Stomach (tissue), 8 donors: ENCODE measurements at regions not wholly inside any gene's neighbourhood (a gene's known extent, or its start where the extent isn't known, plus 50 kb on each side); places are given as distances from the start of the nearest gene placed in this dataset.

Experiments used
- DNase-seq, 2 donors: peaks; one replicate each; pipeline versions ENCODE4 v3.0.0 to v3.0.0-alpha.2; 2013 to 2019
- H3K27ac ChIP-seq, 5 donors: fragments of 200-600 bp in 4 of 5; sonication (generic) in 4 of 5; one replicate each; pipeline ENCODE4 v1.5.1; 2013 to 2019; ENCODE audit warnings: mild to moderate bottlenecking in 1 of 5, moderate library complexity in 1 of 5
- H3K27me3 ChIP-seq, 3 donors: fragments of 200-600 bp; sonication (generic); one replicate each; pipeline ENCODE4 v1.5.1; 2017 to 2019; ENCODE audit warnings: mixed run types in 1 of 3
- H3K36me3 ChIP-seq, 4 donors: fragments of 200-600 bp; sonication (generic); 1 replicate in 3 of 4; 2 replicates in 1 of 4; pipeline ENCODE4 v1.5.1; 2016 to 2019
- H3K4me1 ChIP-seq, 4 donors: fragments of 200-600 bp; sonication (generic); one replicate each; pipeline ENCODE4 v1.5.1; 2016 to 2019
- H3K4me3 ChIP-seq, 4 donors: fragments of 200-600 bp; sonication (generic) in 3 of 4; one replicate each; pipeline ENCODE4 v1.5.1; 2016 to 2019; ENCODE audit warnings: mild to moderate bottlenecking in 1 of 4
- H3K9me3 ChIP-seq, 4 donors: fragments of 200-600 bp; sonication (generic); one replicate each; pipeline ENCODE4 v1.5.1; 2016 to 2019
- EP300 ChIP-seq: sonication (generic); formaldehyde crosslinking; IDR thresholded peaks from one replicate; pipeline ENCODE4 v1.6.1; 2017; ENCODE audit warnings: antibody characterized with exemption
- POLR2A ChIP-seq, 4 donors: fragments of 450-650 bp; IDR thresholded peaks; one replicate each; pipeline ENCODE4 v1.6.1; 2016; ENCODE audit warnings: antibody characterized with exemption in 4 of 4, control low read depth in 2 of 4, mild to moderate bottlenecking in 1 of 4, moderate library complexity in 1 of 4
- POLR2AphosphoS5 ChIP-seq, 3 donors: sonication (generic); formaldehyde crosslinking; IDR thresholded peaks; one replicate each; pipeline ENCODE4 v1.6.1; 2016; ENCODE audit warnings: antibody characterized with exemption in 3 of 3
- WGBS, 5 donors: extraction: QIAGEN DNeasy Blood & Tissue Kit in 3 of 5; methylation state at CpG; one replicate each; pipeline versions ENCODE4 v1.1.5 to v1.1.7; 2013 to 2018; 5-methylcytosine and 5-hydroxymethylcytosine counted together
- intact Hi-C: fragments of 100-400 bp; cut with DNase I; formaldehyde crosslinking; loops from one replicate; pipeline ENCODE4 v1.15.1; 2023; ENCODE audit warnings: low total_unique reads
- TF ChIP-seq, protein P1 (sequence below), 7 experiments: fragments of 450-650 bp in 4 of 7; fragments of 200-600 bp in 3 of 7; sonication (generic) in 3 of 7; IDR thresholded peaks; one replicate each; pipeline ENCODE4 v1.5.1; 2016 to 2019; ENCODE audit warnings: antibody characterized with exemption in 7 of 7, control low read depth in 2 of 7, mild to moderate bottlenecking in 1 of 7
- donor health status: healthy with polysubstance abuse.
- donor health status: Bipolar disorder and iron deficiency.
- donor health status: healthy.

DNA sequence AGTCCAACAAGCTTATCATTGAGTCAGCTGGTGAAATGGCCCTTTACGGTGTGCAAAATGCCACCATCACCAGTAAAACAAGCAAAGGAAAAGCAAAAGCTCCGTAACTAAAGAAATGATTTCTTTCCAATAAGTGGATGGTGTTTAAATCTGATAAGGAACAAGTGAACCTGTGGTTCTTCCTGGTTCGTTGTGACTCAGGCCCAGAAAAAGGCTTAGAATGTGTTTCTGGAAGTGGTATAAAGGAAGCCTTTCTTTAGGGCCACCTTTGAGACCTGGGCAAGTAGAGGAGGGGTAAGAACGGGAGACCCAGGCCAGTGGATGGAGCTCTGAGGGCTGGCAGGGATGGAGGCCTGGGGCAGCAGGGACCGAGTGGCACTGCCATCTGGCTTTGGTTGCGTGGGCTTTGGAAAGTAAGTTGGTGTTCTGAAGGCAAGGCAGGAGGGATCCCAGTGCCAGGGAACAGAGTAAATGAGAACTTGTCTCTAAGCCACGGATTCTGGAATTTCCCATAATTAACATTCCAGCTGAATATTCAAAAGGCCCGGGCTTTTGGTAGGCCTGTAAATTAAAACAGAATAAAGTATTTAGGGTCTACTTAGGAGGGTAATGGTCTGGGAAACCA is 87.9 kb upstream of the LMO4 start:
- Histone ChIP-seq H3K27ac (no peak overlapping the region), H3K27me3 (no peaks in the 10 kb centered on the region), H3K4me3 (no peak overlapping the region), H3K4me1 (no peaks in the 10 kb centered on the region), H3K9me3 (no peaks in the 10 kb centered on the region), H3K36me3 (no peaks in the 10 kb centered on the region)
- WGBS, 5 donors = 72 to 80% (median 74%) methylated on average over 8 of the region's 8 CpGs
- intact Hi-C loops = no loop called here
- no peak for DNase-seq
- TF ChIP-seq EP300 (no peak), POLR2AphosphoS5 (IDR thresholded peaks at IDR 0.05) (no peak), POLR2A (IDR thresholded peaks at IDR 0.05) (no peak)
- TF ChIP-seq, protein P1, sequence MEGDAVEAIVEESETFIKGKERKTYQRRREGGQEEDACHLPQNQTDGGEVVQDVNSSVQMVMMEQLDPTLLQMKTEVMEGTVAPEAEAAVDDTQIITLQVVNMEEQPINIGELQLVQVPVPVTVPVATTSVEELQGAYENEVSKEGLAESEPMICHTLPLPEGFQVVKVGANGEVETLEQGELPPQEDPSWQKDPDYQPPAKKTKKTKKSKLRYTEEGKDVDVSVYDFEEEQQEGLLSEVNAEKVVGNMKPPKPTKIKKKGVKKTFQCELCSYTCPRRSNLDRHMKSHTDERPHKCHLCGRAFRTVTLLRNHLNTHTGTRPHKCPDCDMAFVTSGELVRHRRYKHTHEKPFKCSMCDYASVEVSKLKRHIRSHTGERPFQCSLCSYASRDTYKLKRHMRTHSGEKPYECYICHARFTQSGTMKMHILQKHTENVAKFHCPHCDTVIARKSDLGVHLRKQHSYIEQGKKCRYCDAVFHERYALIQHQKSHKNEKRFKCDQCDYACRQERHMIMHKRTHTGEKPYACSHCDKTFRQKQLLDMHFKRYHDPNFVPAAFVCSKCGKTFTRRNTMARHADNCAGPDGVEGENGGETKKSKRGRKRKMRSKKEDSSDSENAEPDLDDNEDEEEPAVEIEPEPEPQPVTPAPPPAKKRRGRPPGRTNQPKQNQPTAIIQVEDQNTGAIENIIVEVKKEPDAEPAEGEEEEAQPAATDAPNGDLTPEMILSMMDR (IDR thresholded peaks at IDR 0.05) = no peak

DNA sequence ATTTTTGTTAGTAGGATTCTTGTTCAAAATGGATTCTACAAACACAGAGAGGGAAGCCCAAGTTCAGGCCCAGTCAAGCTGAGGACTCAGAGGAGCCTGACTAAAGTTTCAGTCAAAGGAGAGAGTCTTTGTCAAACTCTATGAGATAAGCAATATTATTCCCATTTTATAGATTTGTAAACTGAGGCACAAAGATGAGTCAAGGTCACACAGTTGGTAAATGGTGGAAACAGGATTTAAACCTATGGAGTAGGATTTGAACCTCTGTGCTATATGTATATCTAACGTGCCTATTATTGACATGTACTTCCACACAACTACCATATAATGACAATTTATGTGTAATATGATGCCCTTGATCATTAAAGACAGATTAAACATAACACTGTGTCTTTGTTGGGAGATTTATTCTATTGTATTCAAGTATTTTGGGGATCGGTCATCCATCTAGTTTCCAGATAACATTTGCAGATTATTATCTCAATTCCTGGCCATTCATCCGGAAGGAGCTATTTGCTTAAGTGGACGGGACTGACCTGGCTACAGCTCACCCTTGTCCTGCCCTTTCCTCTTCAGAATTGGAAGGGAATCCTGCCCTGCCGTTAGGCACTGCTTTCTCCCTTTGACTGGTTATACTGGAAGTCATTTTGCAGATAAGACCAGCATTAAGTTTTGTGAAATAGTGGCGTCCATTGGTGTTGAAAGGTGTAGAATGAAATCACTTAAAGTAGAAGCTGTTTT is 86.1 kb upstream of the LMO4 start:
- no peak overlapping the region for H3K4me3 ChIP-seq

DNA sequence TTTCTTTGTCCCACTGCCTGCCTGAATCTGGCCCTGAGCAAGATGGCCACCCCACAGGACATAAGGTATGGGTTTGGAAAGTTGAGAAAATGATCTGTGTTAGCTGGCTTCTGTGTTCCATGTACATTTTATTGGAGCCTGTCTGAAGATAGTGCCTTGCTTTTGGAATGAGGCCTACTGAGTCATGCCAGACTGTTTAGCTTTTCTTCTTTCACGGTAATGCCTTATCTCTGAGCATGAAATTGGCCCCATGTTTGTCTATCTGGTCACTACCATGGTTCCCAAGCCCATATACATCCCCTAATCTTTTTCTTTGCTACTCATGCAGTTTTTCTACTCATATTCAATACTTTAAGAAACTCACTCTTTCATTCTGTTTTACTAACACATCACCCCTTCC is 85.1 kb upstream of the LMO4 start:
- intact Hi-C loops = no loop called here
- 30 to 64% (median 38%) methylated on average over 1 of the region's 1 CpG for WGBS, 5 donors
- Histone ChIP-seq H3K4me1 (no peaks in the 10 kb centered on the region), H3K27ac (no peak overlapping the region), H3K9me3 (no peaks in the 10 kb centered on the region), H3K27me3 (no peaks in the 10 kb centered on the region), H3K36me3 (no peaks in the 10 kb centered on the region), H3K4me3 (no peak overlapping the region)
- no peak for TF ChIP-seq POLR2AphosphoS5 (IDR thresholded peaks at IDR 0.05)
- no peak for TF ChIP-seq POLR2A (IDR thresholded peaks at IDR 0.05)
- TF ChIP-seq, protein P1 (IDR thresholded peaks at IDR 0.05) = no peak
- TF ChIP-seq EP300 = no peak
- DNase-seq = no peak

More for the DNA sequence above, 86.1 kb upstream of the LMO4 start:
- no peaks in the 10 kb centered on the region for H3K36me3 ChIP-seq
- no peaks in the 10 kb centered on the region for H3K27me3 ChIP-seq
- intact Hi-C loops = no loop called here
- TF ChIP-seq, protein P1 (IDR thresholded peaks at IDR 0.05) = no peak
- no peak for TF ChIP-seq EP300
- no peak for TF ChIP-seq POLR2A (IDR thresholded peaks at IDR 0.05)
- no peak for DNase-seq
- H3K9me3 ChIP-seq = no peaks in the 10 kb centered on the region
- 40 to 60% (median 43%) methylated on average over 6 of the region's 6 CpGs for WGBS, 5 donors
- no peaks in the 10 kb centered on the region for H3K4me1 ChIP-seq
- H3K27ac ChIP-seq = no peak overlapping the region

DNA sequence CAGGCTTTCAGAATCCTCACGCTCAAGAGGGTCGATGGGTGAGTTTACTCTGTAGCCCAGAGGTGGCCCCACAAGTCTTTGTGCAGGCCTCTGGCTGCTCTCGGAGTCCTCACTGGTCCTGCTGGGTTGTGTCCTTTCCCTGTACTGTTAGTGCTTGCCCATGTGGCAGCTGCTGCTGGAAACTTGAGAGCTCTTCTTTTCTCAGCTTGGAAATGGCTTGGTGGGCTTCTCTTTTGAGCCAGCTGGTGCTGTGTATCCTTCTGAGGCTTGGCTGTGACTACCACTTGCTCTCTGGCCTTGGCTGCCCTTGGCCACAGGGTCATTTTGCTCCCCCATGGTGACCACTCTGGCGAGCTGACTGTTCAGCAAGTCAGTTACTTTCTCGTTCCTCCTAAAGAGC is 82.2 kb upstream of the LMO4 start:
- no peak for DNase-seq
- TF ChIP-seq, protein P1 (IDR thresholded peaks at IDR 0.05) = no peak
- no peak for TF ChIP-seq EP300
- TF ChIP-seq POLR2A (IDR thresholded peaks at IDR 0.05) = no peak
- no peak for TF ChIP-seq POLR2AphosphoS5 (IDR thresholded peaks at IDR 0.05)
- Histone ChIP-seq H3K9me3 (no peaks in the 10 kb centered on the region), H3K27me3 (no peaks in the 10 kb centered on the region), H3K4me3 (no peak overlapping the region), H3K27ac (no peak overlapping the region), H3K4me1 (no peaks in the 10 kb centered on the region), H3K36me3 (no peaks in the 10 kb centered on the region)
- 69 to 80% (median 78%) methylated on average over 5 of the region's 5 CpGs for WGBS, 5 donors
- intact Hi-C loops = no loop called here
